ENCODE measurements at regions not wholly inside any gene's neighbourhood (a gene's known extent, or its start where the extent isn't known, plus 50 kb on each side); places are given as distances from the start of the nearest gene placed in this dataset.

- TF ChIP-seq KDM1A (IDR thresholded peaks at IDR 0.05; ENCODE audit: borderline replicate concordance, low read length) = no peak
- no peak for TF ChIP-seq ZNF274 (IDR thresholded peaks at IDR 0.05; ENCODE audit: borderline replicate concordance, extremely low read depth, low read length)
- TF ChIP-seq SP2 (IDR thresholded peaks at IDR 0.05; ENCODE audit: low read length) = no peak
- TF ChIP-seq SP4 (IDR thresholded peaks at IDR 0.05; ENCODE audit: low read length) = no peak
- no peak for TF ChIP-seq HDAC2 (IDR thresholded peaks at IDR 0.05; ENCODE audit: borderline replicate concordance in 1 of 2, low read depth in 2 of 2, low read length in 2 of 2)
- TF ChIP-seq SRF (IDR thresholded peaks at IDR 0.05; ENCODE audit: low read depth, low read length) = no peak
Observed at GRCh38 chr9:28363151-28363562, 789.9 kb upstream of the C9orf72 start (continued).
